ENCODE measurements at regions not wholly inside any gene's neighbourhood (a gene's known extent, or its start where the extent isn't known, plus 50 kb on each side); places are given as distances from the start of the nearest gene placed in this dataset.

DNA sequence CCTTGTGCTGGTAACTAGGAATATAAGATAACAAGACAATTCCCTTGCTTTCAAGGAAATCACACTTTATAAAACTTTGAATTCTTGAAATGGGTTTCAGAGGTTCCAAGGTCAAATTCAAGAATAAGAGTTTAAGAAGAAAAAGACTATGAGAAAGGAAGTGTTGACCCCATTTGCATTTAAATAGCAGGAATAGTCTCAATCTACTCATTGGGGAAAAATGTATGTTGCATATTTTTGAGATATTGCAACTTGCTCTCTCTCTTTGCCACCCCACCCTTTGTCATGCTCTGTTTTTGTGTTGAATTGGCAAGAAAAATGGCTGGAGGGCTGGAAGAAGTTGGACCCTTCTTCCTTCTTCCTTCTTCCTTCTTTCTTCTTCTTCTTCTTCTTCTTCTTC is 699.2 kb downstream of the TUSC7 start:
- TF ChIP-seq, protein P1, sequence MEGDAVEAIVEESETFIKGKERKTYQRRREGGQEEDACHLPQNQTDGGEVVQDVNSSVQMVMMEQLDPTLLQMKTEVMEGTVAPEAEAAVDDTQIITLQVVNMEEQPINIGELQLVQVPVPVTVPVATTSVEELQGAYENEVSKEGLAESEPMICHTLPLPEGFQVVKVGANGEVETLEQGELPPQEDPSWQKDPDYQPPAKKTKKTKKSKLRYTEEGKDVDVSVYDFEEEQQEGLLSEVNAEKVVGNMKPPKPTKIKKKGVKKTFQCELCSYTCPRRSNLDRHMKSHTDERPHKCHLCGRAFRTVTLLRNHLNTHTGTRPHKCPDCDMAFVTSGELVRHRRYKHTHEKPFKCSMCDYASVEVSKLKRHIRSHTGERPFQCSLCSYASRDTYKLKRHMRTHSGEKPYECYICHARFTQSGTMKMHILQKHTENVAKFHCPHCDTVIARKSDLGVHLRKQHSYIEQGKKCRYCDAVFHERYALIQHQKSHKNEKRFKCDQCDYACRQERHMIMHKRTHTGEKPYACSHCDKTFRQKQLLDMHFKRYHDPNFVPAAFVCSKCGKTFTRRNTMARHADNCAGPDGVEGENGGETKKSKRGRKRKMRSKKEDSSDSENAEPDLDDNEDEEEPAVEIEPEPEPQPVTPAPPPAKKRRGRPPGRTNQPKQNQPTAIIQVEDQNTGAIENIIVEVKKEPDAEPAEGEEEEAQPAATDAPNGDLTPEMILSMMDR (IDR thresholded peaks at IDR 0.05; ENCODE audit: low read depth, low read length), result no peak
- TF ChIP-seq EZH2phosphoT487 (IDR thresholded peaks at IDR 0.05; ENCODE audit: low read depth), result no peak

Measured in OCI-LY3 (cell line).